Osteocyte (in vitro differentiated cells): ENCODE measurements at regions not wholly inside any gene's neighbourhood (a gene's known extent, or its start where the extent isn't known, plus 50 kb on each side); places are given as distances from the start of the nearest gene placed in this dataset.

ENCODE experiments used
- DNase-seq: peaks from one replicate; pipeline ENCODE4 v3.0.0; 2021; ENCODE audit warnings: mixed read lengths; ENCODE audit not compliant: unreplicated experiment; ENCODE audit errors: extremely low spot score
- H3K27ac Mint-ChIP-seq: one replicate; pipeline ENCODE4 v1.8.0; 2021; ENCODE audit warnings: mild to moderate bottlenecking, mixed read lengths; ENCODE audit not compliant: unreplicated experiment
- H3K27me3 Mint-ChIP-seq: one replicate; pipeline ENCODE4 v1.8.0; 2021; ENCODE audit warnings: mixed read lengths; ENCODE audit not compliant: unreplicated experiment
- H3K36me3 Mint-ChIP-seq: one replicate; pipeline ENCODE4 v1.8.0; 2021; ENCODE audit warnings: mixed read lengths; ENCODE audit not compliant: unreplicated experiment
- H3K4me1 Mint-ChIP-seq: one replicate; pipeline ENCODE4 v1.8.0; 2021; ENCODE audit warnings: mixed read lengths; ENCODE audit not compliant: unreplicated experiment
- H3K4me3 Mint-ChIP-seq: one replicate; pipeline ENCODE4 v1.8.0; 2021; ENCODE audit warnings: mild to moderate bottlenecking, moderate library complexity, mixed read lengths; ENCODE audit not compliant: unreplicated experiment
- H3K9me3 Mint-ChIP-seq: one replicate; pipeline ENCODE4 v1.8.0; 2021; ENCODE audit warnings: mixed read lengths; ENCODE audit not compliant: unreplicated experiment
- CTCF ChIP-seq: fragments of 200-600 bp; sonication (generic); IDR thresholded peaks from 2 replicates; pipeline ENCODE4 v1.5.0; 2021; ENCODE audit warnings: antibody characterized with exemption, mild to moderate bottlenecking, moderate library complexity

GRCh38 chr2:70356941-70357683 lies 55.2 kb upstream of the FAM136A start:
- Mint-ChIP-seq H3K4me3 (no peak overlapping the region), H3K36me3 (no peaks in the 10 kb centered on the region), H3K27ac (no peak overlapping the region), H3K27me3 (peaks cover 19% of the 10 kb centered on the region), H3K9me3 (no peaks in the 10 kb centered on the region), H3K4me1 (no peaks in the 10 kb centered on the region)
- no peak for TF ChIP-seq CTCF
- no peak for DNase-seq

DNA sequence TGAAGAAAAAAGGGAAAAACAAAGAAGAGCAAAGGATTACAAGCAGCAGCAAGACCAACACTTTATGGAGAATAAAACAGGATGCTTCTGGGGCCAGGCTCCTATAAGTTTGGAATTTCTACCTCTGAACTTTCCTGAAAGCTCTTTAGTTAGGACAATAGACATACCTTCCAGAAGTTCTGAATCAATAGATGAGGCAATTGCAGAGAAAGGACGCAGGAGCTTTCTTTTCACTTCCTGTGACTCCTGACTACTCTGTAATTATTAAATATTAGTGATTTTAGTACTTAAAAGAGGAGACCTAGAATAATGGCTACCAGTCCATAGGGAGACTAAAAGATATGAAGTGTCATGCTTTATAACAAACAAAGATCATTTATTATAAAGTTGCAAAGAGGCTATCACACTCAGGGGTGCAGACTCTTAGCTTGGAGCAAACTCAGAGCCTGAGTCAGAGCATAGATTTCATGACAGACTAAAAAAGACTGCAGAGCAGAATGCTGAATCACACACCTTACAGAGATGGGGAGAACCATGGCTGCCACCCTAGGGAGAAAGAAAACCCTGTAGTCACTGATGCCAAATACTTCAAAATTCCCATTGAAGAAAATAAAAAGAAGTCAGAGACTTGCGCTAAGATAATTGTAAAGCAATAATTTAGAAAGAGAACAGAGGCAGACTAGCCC lies 52.5 kb upstream of the FAM136A start:
- H3K4me1 Mint-ChIP-seq: no peaks in the 10 kb centered on the region
- H3K27me3 Mint-ChIP-seq: peaks cover 40% of the 10 kb centered on the region
- no peak overlapping the region for H3K4me3 Mint-ChIP-seq
- TF ChIP-seq CTCF: no peak
- no peaks in the 10 kb centered on the region for H3K9me3 Mint-ChIP-seq
- no peaks in the 10 kb centered on the region for H3K36me3 Mint-ChIP-seq
- no peak overlapping the region for H3K27ac Mint-ChIP-seq
- no peak for DNase-seq
